Activated naive CD4-positive, alpha-beta T cell treated with anti-CD3 and anti-CD28 coated beads for 36 hours (primary cell): ENCODE measurements at regions not wholly inside any gene's neighbourhood (a gene's known extent, or its start where the extent isn't known, plus 50 kb on each side); places are given as distances from the start of the nearest gene placed in this dataset.

Source experiments
- CTCF ChIA-PET: fragments of 350-600 bp; sonication (Branson Sonifier 250); formaldehyde crosslinking; loops from one replicate; lab custom pipeline; 2021; ENCODE audit warnings: antibody characterized with exemption; lab: Charles Lee
- DNase-seq: peaks from one replicate; pipeline ENCODE4 v3.0.0-alpha.2; 2020
- H3K27ac Mint-ChIP-seq: one replicate; pipeline ENCODE4 v1.8.0; 2021; ENCODE audit warnings: mild to moderate bottlenecking, mixed read lengths
- H3K27me3 Mint-ChIP-seq: one replicate; pipeline ENCODE4 v1.8.0; 2021; ENCODE audit warnings: low read depth, mixed read lengths
- H3K36me3 Mint-ChIP-seq: one replicate; pipeline ENCODE4 v1.8.0; 2021; ENCODE audit warnings: low read depth, mixed read lengths
- H3K4me1 Mint-ChIP-seq: one replicate; pipeline ENCODE4 v1.8.0; 2021; ENCODE audit warnings: low read depth, mixed read lengths
- H3K4me3 Mint-ChIP-seq: one replicate; pipeline ENCODE4 v1.8.0; 2021; ENCODE audit warnings: mild to moderate bottlenecking, moderate library complexity, mixed read lengths
- H3K9me3 Mint-ChIP-seq: one replicate; pipeline ENCODE4 v1.8.0; 2021; ENCODE audit warnings: mixed read lengths
- intact Hi-C: fragments of 100-400 bp; cut with micrococcal nuclease; formaldehyde crosslinking; loops from one replicate; pipeline ENCODE4 v1.15.1; 2023

GRCh38 chr7:130912082-130912861 lies 178.3 kb upstream of the KLF14 start:
- peak overlapping the region; percentile 97 for H3K27ac Mint-ChIP-seq
- no peak for DNase-seq
- no peaks in the 10 kb centered on the region for H3K27me3 Mint-ChIP-seq
- peaks cover 70% of the 10 kb centered on the region for H3K36me3 Mint-ChIP-seq
- H3K9me3 Mint-ChIP-seq = no peaks in the 10 kb centered on the region
- peak overlapping the region; percentile 81 for H3K4me3 Mint-ChIP-seq
- H3K4me1 Mint-ChIP-seq = peaks cover 90% of the 10 kb centered on the region
- CTCF ChIA-PET = interaction anchor here (0.6 to 2.3 kb wide), 6 partner anchors 15 to 95 kb away, joined by 3 to 16 read pairs (median 4); no protein-coding TSS in a partner anchor
- intact Hi-C loops = loop anchor here (2.0 to 5.0 kb wide), 6 partner anchors 73 to 960 kb away; partner anchors contain the start of genes MKLN1 and UBE2H

- Mint-ChIP-seq H3K27ac (peak overlapping the region; percentile 97), H3K27me3 (no peaks in the 10 kb centered on the region), H3K36me3 (peaks cover 70% of the 10 kb centered on the region), H3K4me3 (peak overlapping the region; percentile 81), H3K4me1 (peaks cover 91% of the 10 kb centered on the region), H3K9me3 (no peaks in the 10 kb centered on the region)
- intact Hi-C loops = loop anchor here (1.0 to 5.0 kb wide), 16 partner anchors 13 to 961 kb away; partner anchors contain the start of genes MKLN1 and UBE2H
- DNase-seq = peak; percentile 92
- CTCF ChIA-PET = interaction anchor here (0.5 to 1.5 kb wide), 7 partner anchors 15 to 184 kb away, joined by 3 to 5 read pairs (median 3); no protein-coding TSS in a partner anchor
Observed at GRCh38 chr7:130912862-130913638, 179.0 kb upstream of the KLF14 start.

GRCh38 chr7:130913639-130914553 lies 179.9 kb upstream of the KLF14 start:
- Mint-ChIP-seq H3K9me3 (no peaks in the 10 kb centered on the region), H3K27me3 (no peaks in the 10 kb centered on the region), H3K4me1 (peaks cover 93% of the 10 kb centered on the region), H3K36me3 (peaks cover 73% of the 10 kb centered on the region), H3K27ac (peak overlapping the region; percentile 97), H3K4me3 (peak overlapping the region; percentile 81)
- no peak for DNase-seq
- intact Hi-C loops = loop anchor here (1.0 to 5.0 kb wide), 16 partner anchors 12 to 962 kb away; partner anchors contain the start of genes MKLN1 and UBE2H
- CTCF ChIA-PET = interaction anchor here (0.5 to 1.5 kb wide), 14 partner anchors 8 to 183 kb away, joined by 3 to 8 read pairs (median 4); no protein-coding TSS in a partner anchor

GRCh38 chr7:130914554-130915294 lies 180.7 kb upstream of the KLF14 start:
- Mint-ChIP-seq H3K4me1 (peaks cover 92% of the 10 kb centered on the region), H3K4me3 (peak overlapping the region; percentile 81), H3K27ac (peak overlapping the region; percentile 97), H3K27me3 (no peaks in the 10 kb centered on the region), H3K9me3 (no peaks in the 10 kb centered on the region), H3K36me3 (peaks cover 71% of the 10 kb centered on the region)
- DNase-seq = no peak
- CTCF ChIA-PET = interaction anchor here (0.6 to 1.5 kb wide), 8 partner anchors 8 to 126 kb away, joined by 3 to 8 read pairs (median 4); no protein-coding TSS in a partner anchor
- intact Hi-C loops = loop anchor here (5.0 kb wide), 1 partner anchor 962 kb away; the partner anchor contains the start of gene UBE2H

- intact Hi-C loops = loop anchor here (1.0 kb wide), 1 partner anchor 9 kb away; no protein-coding TSS in a partner anchor
- Mint-ChIP-seq H3K36me3 (peaks cover 53% of the 10 kb centered on the region), H3K27me3 (no peaks in the 10 kb centered on the region), H3K9me3 (no peaks in the 10 kb centered on the region), H3K4me3 (no peak overlapping the region), H3K4me1 (peaks cover 92% of the 10 kb centered on the region), H3K27ac (peak overlapping the region; percentile 92)
- CTCF ChIA-PET = no interaction called here
- DNase-seq = no peak
Observed at GRCh38 chr7:130917669-130918128, 183.7 kb upstream of the KLF14 start.

- Mint-ChIP-seq H3K4me1 (peaks cover 97% of the 10 kb centered on the region), H3K27me3 (no peaks in the 10 kb centered on the region), H3K9me3 (no peaks in the 10 kb centered on the region), H3K27ac (peak overlapping the region; percentile 92), H3K36me3 (peaks cover 58% of the 10 kb centered on the region), H3K4me3 (no peak overlapping the region)
- CTCF ChIA-PET = interaction anchor here (0.9 kb wide), 1 partner anchor 85 kb away, joined by 3 read pairs; no protein-coding TSS in a partner anchor
- DNase-seq = peak; percentile 80
- intact Hi-C loops = loop anchor here (1.0 kb wide), 1 partner anchor 8 kb away; no protein-coding TSS in a partner anchor
Observed at GRCh38 chr7:130918129-130919052, 184.4 kb upstream of the KLF14 start.

GRCh38 chr7:130919316-130920103 lies 185.5 kb upstream of the KLF14 start:
- CTCF ChIA-PET = no interaction called here
- H3K9me3 Mint-ChIP-seq = no peaks in the 10 kb centered on the region
- H3K36me3 Mint-ChIP-seq = peaks cover 60% of the 10 kb centered on the region
- intact Hi-C loops = no loop called here
- no peaks in the 10 kb centered on the region for H3K27me3 Mint-ChIP-seq
- peaks cover 94% of the 10 kb centered on the region for H3K4me1 Mint-ChIP-seq
- H3K4me3 Mint-ChIP-seq = peak overlapping the region; percentile 6
- DNase-seq = no peak
- peak overlapping the region; percentile 92 for H3K27ac Mint-ChIP-seq

- Mint-ChIP-seq H3K27me3 (no peaks in the 10 kb centered on the region), H3K27ac (peak overlapping the region; percentile 92), H3K9me3 (no peaks in the 10 kb centered on the region), H3K4me1 (peaks cover 94% of the 10 kb centered on the region), H3K36me3 (peaks cover 64% of the 10 kb centered on the region), H3K4me3 (peak overlapping the region; percentile 17)
- intact Hi-C loops = no loop called here
- CTCF ChIA-PET = no interaction called here
- no peak for DNase-seq
Observed at GRCh38 chr7:130920122-130920521, 186.1 kb upstream of the KLF14 start.

GRCh38 chr7:130921391-130922180 lies 187.6 kb upstream of the KLF14 start:
- peaks cover 65% of the 10 kb centered on the region for H3K36me3 Mint-ChIP-seq
- intact Hi-C loops = no loop called here
- DNase-seq = no peak
- CTCF ChIA-PET = interaction anchor here (1.0 to 1.3 kb wide), 4 partner anchors 7 to 24 kb away, joined by 3 to 6 read pairs (median 3); no protein-coding TSS in a partner anchor
- H3K27ac Mint-ChIP-seq = peak overlapping the region; percentile 92
- H3K27me3 Mint-ChIP-seq = no peaks in the 10 kb centered on the region
- no peaks in the 10 kb centered on the region for H3K9me3 Mint-ChIP-seq
- no peak overlapping the region for H3K4me3 Mint-ChIP-seq
- peaks cover 94% of the 10 kb centered on the region for H3K4me1 Mint-ChIP-seq
